ENCODE measurements at regions not wholly inside any gene's neighbourhood (a gene's known extent, or its start where the extent isn't known, plus 50 kb on each side); places are given as distances from the start of the nearest gene placed in this dataset.

DNA sequence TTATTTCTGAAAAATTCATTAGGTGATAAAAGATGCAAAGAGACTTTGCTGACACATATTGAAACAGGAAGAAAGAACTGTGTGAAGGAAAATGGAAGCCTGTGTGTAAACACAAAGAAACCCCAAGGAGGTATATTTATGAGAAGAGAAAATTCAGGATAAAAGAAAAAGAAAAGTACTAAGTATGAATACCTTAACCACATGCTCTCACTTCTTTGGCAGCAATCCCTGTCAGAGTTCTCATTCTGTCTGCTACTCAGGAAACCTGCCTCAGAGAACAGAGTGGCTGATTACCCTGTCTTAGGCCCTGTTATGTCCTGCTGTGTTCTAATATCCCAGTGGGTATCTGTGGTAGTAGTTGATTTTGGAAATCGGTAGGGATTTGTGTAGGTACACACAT, 457.9 kb downstream of the TBC1D32 start:
- no peaks in the 10 kb centered on the region for H3K36me3 ChIP-seq
- ATAC-seq, result no peak
- H3K9me3 ChIP-seq, result no peaks in the 10 kb centered on the region
- H3K27ac ChIP-seq, result no peak overlapping the region
- WGBS, 2 donors (ENCODE audit: low coverage in 1 of 2), result 71 to 89% methylated on average over 1 of the region's 1 CpG
- no peaks in the 10 kb centered on the region for H3K4me1 ChIP-seq
- H3K4me3 ChIP-seq, result no peak overlapping the region
- H3K27me3 ChIP-seq, result no peaks in the 10 kb centered on the region
- TF ChIP-seq POLR2A (IDR thresholded peaks at IDR 0.05) (no peak), POLR2AphosphoS5 (IDR thresholded peaks at IDR 0.05) (no peak), CTCF (IDR thresholded peaks at IDR 0.05) (no peak), EP300 (IDR thresholded peaks at IDR 0.05) (no peak)

GRCh38 chr6:120875900-120876299, 458.4 kb downstream of the TBC1D32 start:
- Histone ChIP-seq H3K27ac (no peak overlapping the region), H3K36me3 (no peaks in the 10 kb centered on the region), H3K27me3 (no peaks in the 10 kb centered on the region), H3K4me1 (no peaks in the 10 kb centered on the region), H3K9me3 (no peaks in the 10 kb centered on the region), H3K4me3 (no peak overlapping the region)
- TF ChIP-seq POLR2A (IDR thresholded peaks at IDR 0.05) (no peak), EP300 (IDR thresholded peaks at IDR 0.05) (no peak), POLR2AphosphoS5 (IDR thresholded peaks at IDR 0.05) (no peak), CTCF (IDR thresholded peaks at IDR 0.05) (no peak)
- WGBS, 2 donors (ENCODE audit: low coverage in 1 of 2), result 47 to 57% methylated on average over 1 of the region's 1 CpG
- ATAC-seq, result no peak

DNA sequence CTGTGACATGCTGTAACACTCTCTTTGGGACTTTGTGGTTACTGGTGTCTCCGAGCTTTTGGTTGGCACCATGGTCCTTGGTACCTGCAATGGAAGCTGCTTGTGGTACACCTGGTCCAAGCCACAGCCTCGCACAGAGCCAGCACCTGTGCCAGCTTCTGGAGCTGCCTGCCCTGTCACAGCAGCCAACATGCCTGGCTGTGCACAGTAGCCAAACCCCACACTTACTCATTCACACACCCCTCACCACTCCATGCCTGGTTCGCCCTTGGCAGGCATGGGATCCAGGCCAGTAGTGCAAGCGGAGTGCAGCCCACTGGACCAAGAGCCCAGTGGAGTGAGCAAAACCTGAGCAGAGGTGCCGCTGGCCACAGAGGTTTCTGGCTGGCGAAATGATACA, 459.9 kb downstream of the TBC1D32 start:
- WGBS, 2 donors (ENCODE audit: low coverage in 1 of 2), result 60 to 76% methylated on average over 1 to 2 of the region's 6 CpGs
- no peak for TF ChIP-seq CTCF (IDR thresholded peaks at IDR 0.05)
- no peak for TF ChIP-seq EP300 (IDR thresholded peaks at IDR 0.05)
- TF ChIP-seq POLR2A (IDR thresholded peaks at IDR 0.05), result no peak
- no peak for TF ChIP-seq POLR2AphosphoS5 (IDR thresholded peaks at IDR 0.05)
- ATAC-seq, result no peak
- Histone ChIP-seq H3K4me1 (no peaks in the 10 kb centered on the region), H3K4me3 (no peak overlapping the region), H3K9me3 (no peaks in the 10 kb centered on the region), H3K27ac (no peak overlapping the region), H3K27me3 (no peaks in the 10 kb centered on the region), H3K36me3 (no peaks in the 10 kb centered on the region)

DNA sequence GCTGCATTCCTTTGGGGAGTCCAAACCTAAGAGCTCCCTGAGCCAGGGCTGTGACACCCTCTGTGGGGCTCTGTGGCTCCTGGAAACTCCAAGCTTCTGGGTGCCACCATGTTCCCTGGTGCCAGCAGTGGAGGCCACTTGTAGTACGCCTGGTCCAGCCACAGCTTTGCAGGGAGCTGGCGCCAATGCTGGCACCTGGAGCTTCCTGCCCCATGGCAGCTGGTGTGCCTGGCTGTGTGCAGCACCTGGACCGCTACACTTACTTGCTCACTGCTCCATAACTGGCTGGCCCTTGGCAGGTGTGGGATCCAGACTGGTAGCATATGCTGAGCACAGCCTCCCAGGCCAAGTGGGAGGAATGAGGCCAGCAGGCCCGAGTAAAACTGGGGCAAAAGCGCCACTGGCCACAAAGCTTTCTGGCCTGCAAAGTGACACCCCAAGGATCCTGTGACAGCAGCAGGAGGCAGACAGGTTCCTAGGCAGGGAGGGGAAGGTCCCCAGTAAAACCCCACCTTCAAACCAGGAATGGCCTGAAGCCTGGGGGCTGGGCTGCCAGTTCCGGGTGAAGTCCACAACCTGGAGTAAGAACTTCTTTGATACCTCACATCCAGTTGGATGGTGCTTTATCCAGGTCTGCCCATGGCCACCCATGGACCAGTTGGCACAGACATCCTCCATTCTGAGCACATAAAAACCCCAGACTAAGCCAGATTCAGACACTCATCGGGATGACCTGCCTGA, 461.0 kb downstream of the TBC1D32 start:
- Histone ChIP-seq H3K4me1 (no peaks in the 10 kb centered on the region), H3K4me3 (no peak overlapping the region), H3K27ac (no peak overlapping the region), H3K27me3 (no peaks in the 10 kb centered on the region), H3K36me3 (no peaks in the 10 kb centered on the region), H3K9me3 (no peaks in the 10 kb centered on the region)
- no peak for TF ChIP-seq POLR2AphosphoS5 (IDR thresholded peaks at IDR 0.05)
- no peak for TF ChIP-seq EP300 (IDR thresholded peaks at IDR 0.05)
- no peak for TF ChIP-seq POLR2A (IDR thresholded peaks at IDR 0.05)
- TF ChIP-seq CTCF (IDR thresholded peaks at IDR 0.05), result no peak
- 80 to 100% methylated on average over 1 to 2 of the region's 7 CpGs for WGBS, 2 donors (ENCODE audit: low coverage in 1 of 2)
- no peak for ATAC-seq

DNA sequence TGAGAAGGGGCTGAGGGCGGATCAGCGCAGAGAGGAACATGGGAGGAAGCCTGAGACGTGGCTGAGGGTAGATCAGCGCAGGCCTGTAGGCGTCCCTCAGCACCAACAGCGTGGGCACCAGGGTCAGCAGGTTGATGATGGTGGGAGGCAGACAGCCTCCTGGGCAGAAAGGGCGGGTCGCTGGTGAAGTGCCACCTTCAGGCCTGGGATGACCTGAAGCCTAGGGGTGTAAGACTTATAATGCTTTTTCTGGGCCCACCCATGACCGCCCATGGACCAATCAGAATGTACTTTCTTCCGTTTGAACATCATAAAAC, 462.1 kb downstream of the TBC1D32 start:
- WGBS, 2 donors (ENCODE audit: low coverage in 1 of 2), result 88% methylated on average over 2 of the region's 10 CpGs; no CpG with 5 or more reads in 1 of the 2 donors
- no peaks in the 10 kb centered on the region for H3K9me3 ChIP-seq
- H3K36me3 ChIP-seq, result no peaks in the 10 kb centered on the region
- no peak overlapping the region for H3K27ac ChIP-seq
- TF ChIP-seq EP300 (IDR thresholded peaks at IDR 0.05), result no peak
- no peak for TF ChIP-seq POLR2A (IDR thresholded peaks at IDR 0.05)
- TF ChIP-seq POLR2AphosphoS5 (IDR thresholded peaks at IDR 0.05), result no peak
- TF ChIP-seq CTCF (IDR thresholded peaks at IDR 0.05), result no peak
- ATAC-seq, result no peak
- no peak overlapping the region for H3K4me3 ChIP-seq
- no peaks in the 10 kb centered on the region for H3K27me3 ChIP-seq
- no peaks in the 10 kb centered on the region for H3K4me1 ChIP-seq

All from gastroesophageal sphincter (tissue), 4 donors.